GM21723 (cell line): ENCODE measurements at regions not wholly inside any gene's neighbourhood (a gene's known extent, or its start where the extent isn't known, plus 50 kb on each side); places are given as distances from the start of the nearest gene placed in this dataset.

Experiments used
- ATAC-seq: cut with Tn5 transposase; IDR thresholded peaks from one replicate; pipeline ENCODE4 v1.9.1; 2021; ENCODE audit warnings: mild to moderate bottlenecking, moderate library complexity; ENCODE audit not compliant: unreplicated experiment

GRCh38 chr2:164186591-164186990 is 434.7 kb downstream of the GRB14 start:
- ATAC-seq, result no peak

- ATAC-seq, result no peak
Observed at GRCh38 chr2:164182116-164182627, 439.1 kb downstream of the GRB14 start.

GRCh38 chr2:164178835-164179465 is 442.3 kb downstream of the GRB14 start:
- no peak for ATAC-seq

GRCh38 chr2:164164602-164165001 is 428.8 kb upstream of the FIGN start:
- ATAC-seq, result no peak

GRCh38 chr2:164155558-164155957 is 419.8 kb upstream of the FIGN start:
- ATAC-seq, result no peak

- ATAC-seq, result no peak
Observed at GRCh38 chr2:164151522-164151921, 415.7 kb upstream of the FIGN start.

- ATAC-seq, result no peak
Observed at GRCh38 chr2:164150604-164151003, 414.8 kb upstream of the FIGN start.

- ATAC-seq, result no peak
Observed at GRCh38 chr2:164146441-164146840, 410.6 kb upstream of the FIGN start.

- ATAC-seq, result no peak
Observed at GRCh38 chr2:164145093-164145987, 409.5 kb upstream of the FIGN start.

- no peak for ATAC-seq
Observed at GRCh38 chr2:164143183-164143930, 407.5 kb upstream of the FIGN start.

- no peak for ATAC-seq
Observed at GRCh38 chr2:164142755-164143154, 406.9 kb upstream of the FIGN start.

- no peak for ATAC-seq
Observed at GRCh38 chr2:164141271-164141670, 405.5 kb upstream of the FIGN start.

GRCh38 chr2:164138750-164139149 is 402.9 kb upstream of the FIGN start:
- ATAC-seq, result no peak

- no peak for ATAC-seq
Observed at GRCh38 chr2:164134336-164134735, 398.5 kb upstream of the FIGN start.

GRCh38 chr2:164127971-164128527 is 392.2 kb upstream of the FIGN start:
- ATAC-seq, result no peak

- ATAC-seq, result no peak
Observed at GRCh38 chr2:164126960-164127660, 391.3 kb upstream of the FIGN start.

GRCh38 chr2:164115806-164116205 is 380.0 kb upstream of the FIGN start:
- ATAC-seq, result no peak

GRCh38 chr2:164114937-164115336 is 379.1 kb upstream of the FIGN start:
- ATAC-seq, result no peak

- no peak for ATAC-seq
Observed at GRCh38 chr2:164112105-164112504, 376.3 kb upstream of the FIGN start.

GRCh38 chr2:164110515-164110914 is 374.7 kb upstream of the FIGN start:
- ATAC-seq, result no peak
